ENCODE measurements at regions not wholly inside any gene's neighbourhood (a gene's known extent, or its start where the extent isn't known, plus 50 kb on each side); places are given as distances from the start of the nearest gene placed in this dataset.

GRCh38 chr20:56194042-56194441, 54.5 kb upstream of the MC3R start:
- H3K36me3 ChIP-seq (ENCODE audit: insufficient read depth, low read length): no peaks in the 10 kb centered on the region
- H3K27ac ChIP-seq (ENCODE audit: low read length): no peak overlapping the region
- H4K20me1 ChIP-seq (ENCODE audit: insufficient read depth): no peaks in the 10 kb centered on the region
- no peak overlapping the region for H2AFZ ChIP-seq (ENCODE audit: low read depth, low read length)
- H3K4me2 ChIP-seq (ENCODE audit: low read length): no peak overlapping the region
- H3F3A ChIP-seq (ENCODE audit: insufficient read depth, low read length, poor library complexity, severe bottlenecking): no peaks in the 10 kb centered on the region
- H3K9ac ChIP-seq (ENCODE audit: low read length): no peak overlapping the region
- H3K27me3 ChIP-seq (ENCODE audit: insufficient read depth, low read depth, low read length): no peaks in the 10 kb centered on the region
- no peak for TF ChIP-seq EP300 (conservative IDR thresholded peaks at IDR 0.05; ENCODE audit: poor library complexity, severe bottlenecking)
- TF ChIP-seq SMC3 (conservative IDR thresholded peaks at IDR 0.05; ENCODE audit: poor library complexity): no peak
- TF ChIP-seq REST (IDR thresholded peaks at IDR 0.05; ENCODE audit: borderline replicate concordance): no peak
- no peak for TF ChIP-seq RAD21 (conservative IDR thresholded peaks at IDR 0.05)
- no peak for TF ChIP-seq TAF1 (IDR thresholded peaks at IDR 0.05; ENCODE audit: low read depth)
- no peak for TF ChIP-seq MXI1 (conservative IDR thresholded peaks at IDR 0.05; ENCODE audit: poor library complexity, severe bottlenecking)
- no peak for TF ChIP-seq EZH2 (IDR thresholded peaks at IDR 0.05; ENCODE audit: borderline replicate concordance, insufficient read depth, low read length, poor library complexity, severe bottlenecking)
- TF ChIP-seq POLR2AphosphoS5 (IDR thresholded peaks at IDR 0.05): no peak
- H3K79me2 ChIP-seq (replicated peaks; ENCODE audit: insufficient read depth, low read length): no peaks in the 10 kb centered on the region
- H3K9me2 ChIP-seq (ENCODE audit: insufficient read depth, low read length): no peaks in the 10 kb centered on the region
- no peak overlapping the region for H3K4me3 ChIP-seq (ENCODE audit: low read length)
- H3K9me3 ChIP-seq (ENCODE audit: low read length): no peaks in the 10 kb centered on the region

- Histone ChIP-seq H3K9ac (ENCODE audit: low read length) (no peak overlapping the region), H2AFZ (ENCODE audit: low read depth, low read length) (no peak overlapping the region), H3K4me3 (ENCODE audit: low read length) (no peak overlapping the region), H3K79me2 (replicated peaks; ENCODE audit: insufficient read depth, low read length) (no peaks in the 10 kb centered on the region), H3K36me3 (ENCODE audit: insufficient read depth, low read length) (no peaks in the 10 kb centered on the region), H3K9me2 (ENCODE audit: insufficient read depth, low read length) (no peaks in the 10 kb centered on the region), H3K27me3 (ENCODE audit: insufficient read depth, low read depth, low read length) (no peaks in the 10 kb centered on the region), H4K20me1 (ENCODE audit: insufficient read depth) (no peaks in the 10 kb centered on the region), H3K9me3 (ENCODE audit: low read length) (peaks cover 8% of the 10 kb centered on the region), H3F3A (ENCODE audit: insufficient read depth, low read length, poor library complexity, severe bottlenecking) (no peaks in the 10 kb centered on the region), H3K27ac (ENCODE audit: low read length) (no peak overlapping the region), H3K4me2 (ENCODE audit: low read length) (no peak overlapping the region)
- TF ChIP-seq EP300 (conservative IDR thresholded peaks at IDR 0.05; ENCODE audit: poor library complexity, severe bottlenecking): no peak
- TF ChIP-seq TAF1 (IDR thresholded peaks at IDR 0.05; ENCODE audit: low read depth): no peak
- TF ChIP-seq MXI1 (conservative IDR thresholded peaks at IDR 0.05; ENCODE audit: poor library complexity, severe bottlenecking): no peak
- TF ChIP-seq RAD21 (conservative IDR thresholded peaks at IDR 0.05): no peak
- TF ChIP-seq POLR2AphosphoS5 (IDR thresholded peaks at IDR 0.05): no peak
- TF ChIP-seq REST (IDR thresholded peaks at IDR 0.05; ENCODE audit: borderline replicate concordance): no peak
- TF ChIP-seq SMC3 (conservative IDR thresholded peaks at IDR 0.05; ENCODE audit: poor library complexity): no peak
- TF ChIP-seq EZH2 (IDR thresholded peaks at IDR 0.05; ENCODE audit: borderline replicate concordance, insufficient read depth, low read length, poor library complexity, severe bottlenecking): no peak
Observed at GRCh38 chr20:56195946-56196345, 52.6 kb upstream of the MC3R start.
